Caco-2 (cell line): ENCODE measurements at regions not wholly inside any gene's neighbourhood (a gene's known extent, or its start where the extent isn't known, plus 50 kb on each side); places are given as distances from the start of the nearest gene placed in this dataset.

ENCODE experiments used
- BruUV-seq: library from RNA; stranded (reverse); fragments of 400-500 nt; replicated peaks from 2 replicates; lab custom pipeline; 2021; lab: Mats Ljungman, UMichigan
- CTCF ChIA-PET: fragments of 300-600 bp; sonication (Branson Sonifier 250); formaldehyde crosslinking; loops from one replicate; lab custom pipeline; 2022; ENCODE audit warnings: antibody characterized with exemption; lab: Charles Lee
- POLR2A ChIA-PET: fragments of 300-600 bp; sonication (Branson Sonifier 250); formaldehyde crosslinking; loops from one replicate; lab custom pipeline; 2022; ENCODE audit warnings: antibody characterized with exemption; lab: Charles Lee
- DNase-seq, 2 experiments: peaks; one replicate each; pipeline versions ENCODE4 v3.0.0 to v3.0.0-alpha.2; 2020 to 2022
- H3K27me3 ChIP-seq: replicated peaks from 2 replicates; pipeline ENCODE4 v1.6.0; 2011; ENCODE audit warnings: low read length; ENCODE audit not compliant: control insufficient read depth, insufficient read depth
- H3K36me3 ChIP-seq: 2 replicates; pipeline ENCODE4 v1.5.1; 2011; ENCODE audit warnings: low read length; ENCODE audit not compliant: control insufficient read depth, insufficient read depth
- H3K4me1 ChIP-seq: fragments of 250-450 bp; sonication (Bioruptor Pico); 2 replicates; pipeline ENCODE4 v1.5.1; 2020; ENCODE audit warnings: mild to moderate bottlenecking
- H3K4me3 ChIP-seq: 2 replicates; pipeline ENCODE4 v1.5.1; 2011; ENCODE audit warnings: low read depth, mild to moderate bottlenecking, control low read depth, low read length
- H3K9me3 ChIP-seq: fragments of 250-450 bp; sonication (Bioruptor Pico); 2 replicates; pipeline ENCODE4 v1.5.1; 2020; ENCODE audit warnings: mild to moderate bottlenecking, moderate library complexity
- H3K27ac Mint-ChIP-seq: one replicate; pipeline ENCODE4 v1.8.0; 2022; ENCODE audit warnings: mixed read lengths; ENCODE audit not compliant: unreplicated experiment
- H3K27me3 Mint-ChIP-seq: one replicate; pipeline ENCODE4 v1.8.0; 2022; ENCODE audit warnings: mixed read lengths; ENCODE audit not compliant: insufficient read depth, unreplicated experiment
- H3K36me3 Mint-ChIP-seq: one replicate; pipeline ENCODE4 v1.8.0; 2022; ENCODE audit warnings: mild to moderate bottlenecking, mixed read lengths; ENCODE audit not compliant: insufficient read depth, unreplicated experiment
- H3K4me1 Mint-ChIP-seq: one replicate; pipeline ENCODE4 v1.8.0; 2022; ENCODE audit warnings: low read depth, mixed read lengths; ENCODE audit not compliant: unreplicated experiment
- H3K4me3 Mint-ChIP-seq: one replicate; pipeline ENCODE4 v1.8.0; 2022; ENCODE audit warnings: mild to moderate bottlenecking, moderate library complexity, mixed read lengths; ENCODE audit not compliant: unreplicated experiment
- H3K9me3 Mint-ChIP-seq: one replicate; pipeline ENCODE4 v1.8.0; 2022; ENCODE audit warnings: mixed read lengths; ENCODE audit not compliant: unreplicated experiment
- intact Hi-C: fragments of 100-400 bp; cut with micrococcal nuclease; formaldehyde crosslinking; loops from one replicate; pipeline ENCODE4 v1.10.0; 2022; ENCODE audit not compliant: unreplicated experiment
- TF ChIP-seq, protein P1 (sequence below), 2 experiments: fragments of 200-600 bp in 1 of 2; IDR thresholded peaks; 1 replicate in 1 of 2; 2 replicates in 1 of 2; pipeline versions ENCODE4 v1.5.1 to v1.8.0; 2011 to 2022; ENCODE audit warnings: antibody characterized with exemption in 1 of 2, control low read depth in 1 of 2, inconsistent platforms in 1 of 2, low read depth in 1 of 2, low read length in 1 of 2, mild to moderate bottlenecking in 1 of 2, moderate library complexity in 1 of 2; ENCODE audit not compliant: insufficient read depth in 1 of 2, severe bottlenecking in 1 of 2, unreplicated experiment in 1 of 2

DNA sequence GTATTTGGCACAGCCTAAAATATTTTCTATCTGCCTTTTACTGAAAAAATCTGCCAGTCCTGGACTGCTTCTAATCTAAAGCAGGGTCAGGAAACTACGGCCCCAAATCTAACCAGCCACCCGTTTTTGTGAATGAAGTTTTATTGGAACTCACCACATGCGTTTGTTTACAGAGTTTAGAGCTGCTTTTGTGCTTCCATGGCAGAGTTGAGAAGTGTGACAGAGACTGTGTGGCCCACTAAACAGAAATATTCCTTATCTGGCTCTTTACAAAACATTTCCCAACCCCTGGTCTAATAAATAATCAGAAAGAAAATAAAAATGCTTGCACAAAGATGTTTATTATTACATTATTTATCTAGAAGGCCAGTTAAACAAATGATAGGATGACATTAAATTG is 110.2 kb downstream of the COPRS start:
- POLR2A ChIA-PET: no interaction called here
- H3K27ac Mint-ChIP-seq: no peak overlapping the region
- no peak overlapping the region for H3K4me3 Mint-ChIP-seq
- CTCF ChIA-PET: no interaction called here
- TF ChIP-seq, protein P1, sequence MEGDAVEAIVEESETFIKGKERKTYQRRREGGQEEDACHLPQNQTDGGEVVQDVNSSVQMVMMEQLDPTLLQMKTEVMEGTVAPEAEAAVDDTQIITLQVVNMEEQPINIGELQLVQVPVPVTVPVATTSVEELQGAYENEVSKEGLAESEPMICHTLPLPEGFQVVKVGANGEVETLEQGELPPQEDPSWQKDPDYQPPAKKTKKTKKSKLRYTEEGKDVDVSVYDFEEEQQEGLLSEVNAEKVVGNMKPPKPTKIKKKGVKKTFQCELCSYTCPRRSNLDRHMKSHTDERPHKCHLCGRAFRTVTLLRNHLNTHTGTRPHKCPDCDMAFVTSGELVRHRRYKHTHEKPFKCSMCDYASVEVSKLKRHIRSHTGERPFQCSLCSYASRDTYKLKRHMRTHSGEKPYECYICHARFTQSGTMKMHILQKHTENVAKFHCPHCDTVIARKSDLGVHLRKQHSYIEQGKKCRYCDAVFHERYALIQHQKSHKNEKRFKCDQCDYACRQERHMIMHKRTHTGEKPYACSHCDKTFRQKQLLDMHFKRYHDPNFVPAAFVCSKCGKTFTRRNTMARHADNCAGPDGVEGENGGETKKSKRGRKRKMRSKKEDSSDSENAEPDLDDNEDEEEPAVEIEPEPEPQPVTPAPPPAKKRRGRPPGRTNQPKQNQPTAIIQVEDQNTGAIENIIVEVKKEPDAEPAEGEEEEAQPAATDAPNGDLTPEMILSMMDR (IDR thresholded peaks at IDR 0.05; ENCODE audit: insufficient read depth in 1 of 2, low read depth in 1 of 2, low read length in 1 of 2, severe bottlenecking in 1 of 2, unreplicated experiment in 1 of 2): no peak
- Histone ChIP-seq H3K4me3 (no peak overlapping the region), H3K9me3 (no peaks in the 10 kb centered on the region), H3K4me1 (peaks cover 24% of the 10 kb centered on the region), H3K36me3 (no peaks in the 10 kb centered on the region), H3K27me3 (no peaks in the 10 kb centered on the region)
- H3K27me3 Mint-ChIP-seq: no peaks in the 10 kb centered on the region
- no peaks in the 10 kb centered on the region for H3K9me3 Mint-ChIP-seq
- BruUV-seq: no TSS peak
- intact Hi-C loops: no loop called here
- DNase-seq: no peak
- H3K36me3 Mint-ChIP-seq: no peaks in the 10 kb centered on the region
- H3K4me1 Mint-ChIP-seq: peaks cover 9% of the 10 kb centered on the region

DNA sequence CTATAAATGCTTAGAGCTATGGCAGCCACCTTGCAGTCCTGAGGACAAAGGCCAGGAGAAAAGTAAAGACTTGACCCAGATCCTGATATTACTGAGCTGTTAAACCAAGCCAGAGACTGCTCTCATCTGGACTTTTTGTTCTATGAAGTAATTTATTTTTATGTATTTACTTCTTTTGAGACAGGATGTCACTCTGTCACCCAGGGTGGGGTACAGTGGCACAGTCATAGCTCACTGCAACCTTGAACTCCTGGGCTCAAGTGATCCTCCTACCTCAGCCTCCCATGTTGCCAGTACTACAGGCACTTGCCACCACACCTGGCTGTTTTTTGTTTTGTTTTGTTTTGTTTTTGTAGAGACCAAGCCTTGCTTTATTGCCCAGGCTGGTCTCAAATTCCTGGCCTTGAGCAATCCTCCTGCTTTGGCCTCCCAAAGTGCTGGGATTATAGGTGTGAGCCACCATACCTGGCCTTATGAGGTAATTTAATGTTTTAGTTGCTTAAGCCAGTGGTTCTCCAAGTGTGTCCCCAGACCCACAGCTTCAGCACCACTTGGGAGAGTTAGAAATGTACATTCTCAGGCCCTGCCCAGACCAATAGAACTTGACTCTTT is 112.1 kb downstream of the COPRS start:
- Mint-ChIP-seq H3K4me1 (peaks cover 4% of the 10 kb centered on the region), H3K36me3 (no peaks in the 10 kb centered on the region), H3K27ac (no peak overlapping the region), H3K4me3 (no peak overlapping the region), H3K27me3 (no peaks in the 10 kb centered on the region), H3K9me3 (no peaks in the 10 kb centered on the region)
- BruUV-seq: no TSS peak
- H3K4me1 ChIP-seq: peaks cover 11% of the 10 kb centered on the region
- H3K9me3 ChIP-seq: no peaks in the 10 kb centered on the region
- POLR2A ChIA-PET: no interaction called here
- TF ChIP-seq, protein P1 (IDR thresholded peaks at IDR 0.05; ENCODE audit: insufficient read depth in 1 of 2, low read depth in 1 of 2, low read length in 1 of 2, severe bottlenecking in 1 of 2, unreplicated experiment in 1 of 2): no peak
- H3K27me3 ChIP-seq: no peaks in the 10 kb centered on the region
- no peak for DNase-seq
- intact Hi-C loops: no loop called here
- no peaks in the 10 kb centered on the region for H3K36me3 ChIP-seq
- H3K4me3 ChIP-seq: no peak overlapping the region
- CTCF ChIA-PET: no interaction called here

DNA sequence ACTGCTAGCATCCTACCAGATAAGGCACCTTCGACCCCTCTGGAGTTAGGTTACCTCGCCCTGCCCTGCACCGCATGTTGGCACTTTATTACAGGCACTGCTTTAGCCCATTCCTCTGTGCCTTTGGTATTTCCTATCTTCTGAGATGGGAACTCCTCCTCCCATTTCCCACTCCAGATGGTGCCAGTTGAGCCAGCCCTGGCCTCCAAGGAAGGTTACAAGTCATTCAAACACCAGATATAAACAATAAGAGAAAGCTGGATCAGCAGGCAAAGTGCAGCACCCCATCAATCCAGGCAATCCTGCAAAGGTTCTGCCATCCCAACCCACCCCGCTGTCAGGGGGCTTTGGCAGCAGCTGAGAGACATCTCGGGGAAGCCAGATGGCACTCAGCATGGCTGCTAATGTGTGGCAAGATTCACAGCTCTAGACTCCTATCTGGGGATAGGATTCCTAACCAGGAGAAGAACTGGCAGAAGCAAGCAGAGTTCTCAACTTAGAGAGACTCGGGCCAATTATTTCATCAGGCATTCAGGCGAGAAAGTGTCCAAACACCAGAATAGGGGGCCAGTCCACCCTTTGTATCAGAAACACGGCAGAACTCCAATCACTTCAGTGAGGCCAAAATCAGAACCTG is 113.0 kb downstream of the COPRS start:
- Mint-ChIP-seq H3K4me3 (no peak overlapping the region), H3K4me1 (peaks cover 8% of the 10 kb centered on the region), H3K27me3 (no peaks in the 10 kb centered on the region), H3K9me3 (no peaks in the 10 kb centered on the region), H3K27ac (no peak overlapping the region), H3K36me3 (no peaks in the 10 kb centered on the region)
- intact Hi-C loops: no loop called here
- Histone ChIP-seq H3K9me3 (no peaks in the 10 kb centered on the region), H3K4me1 (peaks cover 7% of the 10 kb centered on the region), H3K4me3 (no peak overlapping the region), H3K27me3 (no peaks in the 10 kb centered on the region), H3K36me3 (no peaks in the 10 kb centered on the region)
- ChIA-PET CTCF (no interaction called here), POLR2A (no interaction called here)
- TF ChIP-seq, protein P1 (IDR thresholded peaks at IDR 0.05; ENCODE audit: insufficient read depth in 1 of 2, low read depth in 1 of 2, low read length in 1 of 2, severe bottlenecking in 1 of 2, unreplicated experiment in 1 of 2): no peak
- no peak for DNase-seq
- BruUV-seq: no TSS peak
